Karpas-422 (cell line): ENCODE measurements at regions not wholly inside any gene's neighbourhood (a gene's known extent, or its start where the extent isn't known, plus 50 kb on each side); places are given as distances from the start of the nearest gene placed in this dataset.

Experiments
- DNase-seq: peaks from one replicate; pipeline ENCODE4 v3.0.0-alpha.2; 2015
- H2AFZ ChIP-seq: fragments of 200-600 bp; sonication (generic); 2 replicates; pipeline ENCODE4 v1.6.1; 2014; ENCODE audit warnings: antibody characterized with exemption, low read length, mixed read lengths
- H3K27ac ChIP-seq: fragments of 200-600 bp; sonication (generic); 2 replicates; pipeline ENCODE4 v1.5.1; 2014; ENCODE audit warnings: mild to moderate bottlenecking, low read length, moderate library complexity
- H3K27me3 ChIP-seq: fragments of 200-600 bp; sonication (generic); 2 replicates; pipeline ENCODE4 v1.6.1; 2014; ENCODE audit warnings: low read length, mixed read lengths
- H3K36me3 ChIP-seq: fragments of 200-600 bp; sonication (generic); 2 replicates; pipeline ENCODE4 v1.6.1; 2014; ENCODE audit warnings: low read length, mixed read lengths; ENCODE audit not compliant: insufficient read depth
- H3K4me1 ChIP-seq: fragments of 200-600 bp; sonication (generic); 2 replicates; pipeline ENCODE4 v1.6.1; 2014; ENCODE audit warnings: mild to moderate bottlenecking, low read length, mixed read lengths
- H3K4me2 ChIP-seq: fragments of 200-600 bp; sonication (generic); 2 replicates; pipeline ENCODE4 v1.6.1; 2014; ENCODE audit warnings: low read length, low read depth, mild to moderate bottlenecking; ENCODE audit not compliant: poor library complexity, severe bottlenecking
- H3K4me3 ChIP-seq: fragments of 200-600 bp; sonication (generic); 2 replicates; pipeline ENCODE4 v1.5.1; 2014; ENCODE audit warnings: mild to moderate bottlenecking, antibody characterized with exemption, low read length, mixed read lengths
- H3K79me2 ChIP-seq: fragments of 200-600 bp; sonication (generic); 2 replicates; pipeline ENCODE4 v1.6.1; 2014; ENCODE audit warnings: mild to moderate bottlenecking, low read length, mixed read lengths
- H3K9ac ChIP-seq: fragments of 200-600 bp; sonication (generic); 2 replicates; pipeline ENCODE4 v1.6.0; 2014; ENCODE audit warnings: low read length
- H3K9me2 ChIP-seq: fragments of 200-600 bp; sonication (generic), shearing (Covaris generic); replicated peaks from 2 replicates; pipeline ENCODE4 v1.6.0; 2014; ENCODE audit warnings: mild to moderate bottlenecking, low read length, moderate library complexity; ENCODE audit not compliant: insufficient read depth
- H3K9me3 ChIP-seq: fragments of 300-700, 200-600 bp; sonication (generic); 2 replicates; pipeline ENCODE4 v1.6.1; 2014; ENCODE audit warnings: low read length, mixed read lengths
- H4K20me1 ChIP-seq: fragments of 200-600 bp; sonication (generic); 2 replicates; pipeline ENCODE4 v1.6.1; 2014; ENCODE audit warnings: mild to moderate bottlenecking, antibody characterized with exemption, low read length, low read depth; ENCODE audit not compliant: insufficient read depth

- H4K20me1 ChIP-seq: no peaks in the 10 kb centered on the region
- DNase-seq: no peak
- H3K36me3 ChIP-seq: no peaks in the 10 kb centered on the region
- H3K27me3 ChIP-seq: no peaks in the 10 kb centered on the region; the same call in 1 of the 2 replicates
- no peak overlapping the region for H3K4me2 ChIP-seq
- no peak overlapping the region for H3K27ac ChIP-seq
- no peaks in the 10 kb centered on the region for H3K9me3 ChIP-seq
- no peaks in the 10 kb centered on the region for H3K4me1 ChIP-seq
- no peak overlapping the region for H3K9ac ChIP-seq
- no peak overlapping the region for H2AFZ ChIP-seq
- no peaks in the 10 kb centered on the region for H3K79me2 ChIP-seq
- H3K4me3 ChIP-seq: no peak overlapping the region
- H3K9me2 ChIP-seq: no peaks in the 10 kb centered on the region
These were observed 72.6 kb upstream of the ASB18 start for GRCh38 chr2:236336575-236337464.

DNA sequence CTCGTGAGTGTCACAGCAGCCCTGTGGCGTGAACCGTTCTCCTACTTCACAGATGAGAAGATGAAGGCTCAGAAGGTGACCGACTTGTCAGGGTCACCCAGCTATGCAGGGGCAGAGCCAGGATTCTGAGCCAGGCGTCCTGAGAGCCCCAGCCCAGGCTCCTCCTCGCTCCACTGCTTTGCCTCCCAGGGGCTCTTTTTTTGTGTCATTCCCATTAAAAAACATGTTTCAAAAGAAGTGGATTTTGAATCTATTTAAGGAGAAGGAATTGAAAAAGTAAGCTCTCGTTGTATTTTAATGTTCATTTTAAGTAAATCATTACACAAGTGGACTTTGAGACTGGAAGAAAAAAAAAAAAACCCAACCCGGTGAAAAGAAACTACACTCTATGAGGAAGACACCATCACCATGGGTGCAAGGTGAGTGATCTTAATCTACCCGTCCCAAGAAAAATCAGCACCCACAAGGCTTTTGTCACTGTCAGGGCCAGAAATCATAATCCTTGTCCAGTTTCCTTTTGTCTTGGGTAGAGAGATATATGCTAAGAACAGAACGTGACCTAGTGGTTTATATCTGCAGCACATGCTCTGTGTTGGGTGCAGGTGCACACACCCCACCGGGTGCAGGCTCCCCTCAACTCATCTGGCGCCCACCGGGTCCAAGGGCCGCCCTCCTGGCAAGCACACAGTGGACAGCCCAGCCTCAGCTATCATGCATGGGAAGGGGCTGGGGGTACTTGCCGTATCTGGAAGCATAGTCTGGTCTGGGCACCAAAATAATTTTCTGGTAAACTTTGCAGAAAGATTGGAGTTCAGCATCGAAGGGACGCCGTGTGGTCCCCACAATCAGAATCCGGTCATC is 73.5 kb upstream of the ASB18 start:
- H3K27ac ChIP-seq: no peak overlapping the region
- H3K36me3 ChIP-seq: no peaks in the 10 kb centered on the region
- H3K9me2 ChIP-seq: no peaks in the 10 kb centered on the region
- no peaks in the 10 kb centered on the region; the same call in 1 of the 2 replicates for H3K27me3 ChIP-seq
- H3K9me3 ChIP-seq: no peaks in the 10 kb centered on the region
- H4K20me1 ChIP-seq: no peaks in the 10 kb centered on the region
- no peaks in the 10 kb centered on the region for H3K4me1 ChIP-seq
- no peak overlapping the region for H3K9ac ChIP-seq
- DNase-seq: no peak
- no peak overlapping the region for H2AFZ ChIP-seq
- no peak overlapping the region for H3K4me3 ChIP-seq
- no peaks in the 10 kb centered on the region for H3K79me2 ChIP-seq
- H3K4me2 ChIP-seq: no peak overlapping the region

DNA sequence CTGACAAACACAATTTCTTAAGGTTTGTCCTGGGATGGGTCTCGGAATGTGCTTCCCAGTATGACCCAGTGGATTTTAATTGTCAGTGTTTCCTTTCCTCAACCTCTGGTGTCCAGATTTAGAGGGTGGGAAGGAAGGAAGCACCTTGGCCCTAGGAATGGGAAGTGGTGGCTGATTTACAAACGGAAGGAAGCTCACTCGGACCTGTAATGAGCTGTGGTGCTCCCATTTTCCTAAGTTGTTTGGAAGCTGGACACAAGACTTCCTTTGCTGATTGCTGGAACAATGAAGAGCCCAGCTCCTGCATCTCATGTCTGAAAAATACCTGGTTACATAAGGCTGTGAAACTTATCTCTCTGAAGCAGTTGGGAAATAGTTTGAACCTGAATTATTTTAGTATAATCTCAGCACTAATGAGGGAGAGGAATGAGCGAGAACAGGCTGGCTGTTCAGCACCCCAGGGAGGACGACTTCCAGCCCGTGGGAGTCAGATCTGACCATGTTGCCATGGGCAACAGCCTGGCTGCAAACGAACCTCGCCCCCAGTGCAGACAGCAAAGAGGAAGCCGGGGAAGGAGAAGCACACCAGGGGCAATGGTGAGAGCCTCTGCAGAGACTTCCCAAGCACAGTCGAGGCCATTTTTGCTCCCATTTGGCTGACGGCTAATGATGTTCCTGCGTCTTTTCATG is 74.4 kb upstream of the ASB18 start:
- Histone ChIP-seq H3K4me2 (no peak overlapping the region), H4K20me1 (no peaks in the 10 kb centered on the region), H3K36me3 (no peaks in the 10 kb centered on the region), H3K9me2 (no peaks in the 10 kb centered on the region), H3K27me3 (no peaks in the 10 kb centered on the region; the same call in 1 of the 2 replicates), H3K9me3 (no peaks in the 10 kb centered on the region), H3K4me1 (no peaks in the 10 kb centered on the region), H3K27ac (no peak overlapping the region), H3K79me2 (no peaks in the 10 kb centered on the region), H2AFZ (no peak overlapping the region), H3K4me3 (no peak overlapping the region), H3K9ac (no peak overlapping the region)
- DNase-seq: peak; percentile 44

GRCh38 chr2:236340251-236340650 is 76.0 kb upstream of the ASB18 start:
- DNase-seq: no peak
- Histone ChIP-seq H4K20me1 (no peaks in the 10 kb centered on the region), H3K9me3 (no peaks in the 10 kb centered on the region), H3K4me3 (no peak overlapping the region), H3K36me3 (no peaks in the 10 kb centered on the region), H3K79me2 (no peaks in the 10 kb centered on the region), H3K27me3 (no peaks in the 10 kb centered on the region; the same call in 1 of the 2 replicates), H3K9me2 (no peaks in the 10 kb centered on the region), H3K4me2 (no peak overlapping the region), H3K4me1 (no peaks in the 10 kb centered on the region), H3K27ac (no peak overlapping the region), H3K9ac (no peak overlapping the region), H2AFZ (no peak overlapping the region)

- Histone ChIP-seq H4K20me1 (no peaks in the 10 kb centered on the region), H3K9me3 (no peaks in the 10 kb centered on the region), H3K27me3 (no peaks in the 10 kb centered on the region; the same call in 1 of the 2 replicates), H3K9ac (no peak overlapping the region), H2AFZ (no peak overlapping the region), H3K4me2 (no peak overlapping the region), H3K36me3 (no peaks in the 10 kb centered on the region), H3K4me1 (no peaks in the 10 kb centered on the region), H3K27ac (no peak overlapping the region), H3K4me3 (no peak overlapping the region), H3K9me2 (no peaks in the 10 kb centered on the region), H3K79me2 (no peaks in the 10 kb centered on the region)
- DNase-seq: no peak
These were observed 76.9 kb upstream of the ASB18 start for GRCh38 chr2:236341067-236341466.

- no peak overlapping the region for H3K27ac ChIP-seq
- H2AFZ ChIP-seq: no peak overlapping the region
- no peaks in the 10 kb centered on the region for H3K36me3 ChIP-seq
- H3K9ac ChIP-seq: no peak overlapping the region
- no peaks in the 10 kb centered on the region for H4K20me1 ChIP-seq
- no peak overlapping the region for H3K4me3 ChIP-seq
- no peaks in the 10 kb centered on the region; the same call in 1 of the 2 replicates for H3K27me3 ChIP-seq
- H3K4me1 ChIP-seq: no peaks in the 10 kb centered on the region
- H3K79me2 ChIP-seq: no peaks in the 10 kb centered on the region
- no peaks in the 10 kb centered on the region for H3K9me2 ChIP-seq
- no peak for DNase-seq
- H3K4me2 ChIP-seq: no peak overlapping the region
- no peaks in the 10 kb centered on the region for H3K9me3 ChIP-seq
These were observed 77.5 kb upstream of the ASB18 start for GRCh38 chr2:236341721-236342120.

GRCh38 chr2:236342507-236342906 is 78.3 kb upstream of the ASB18 start:
- H3K9ac ChIP-seq: no peak overlapping the region
- H3K9me2 ChIP-seq: no peaks in the 10 kb centered on the region
- H3K27me3 ChIP-seq: no peaks in the 10 kb centered on the region
- no peak overlapping the region for H3K4me3 ChIP-seq
- H3K27ac ChIP-seq: no peak overlapping the region
- no peak for DNase-seq
- H3K4me1 ChIP-seq: no peaks in the 10 kb centered on the region
- H2AFZ ChIP-seq: no peak overlapping the region
- H3K79me2 ChIP-seq: no peaks in the 10 kb centered on the region
- H3K4me2 ChIP-seq: no peak overlapping the region
- H3K36me3 ChIP-seq: no peaks in the 10 kb centered on the region
- H4K20me1 ChIP-seq: no peaks in the 10 kb centered on the region
- H3K9me3 ChIP-seq: no peaks in the 10 kb centered on the region

- Histone ChIP-seq H3K9me2 (no peaks in the 10 kb centered on the region), H3K27ac (no peak overlapping the region), H3K4me1 (no peaks in the 10 kb centered on the region), H3K27me3 (no peaks in the 10 kb centered on the region), H3K9ac (no peak overlapping the region), H3K4me2 (no peak overlapping the region), H2AFZ (no peak overlapping the region), H3K4me3 (no peak overlapping the region), H3K9me3 (no peaks in the 10 kb centered on the region), H4K20me1 (no peaks in the 10 kb centered on the region), H3K36me3 (no peaks in the 10 kb centered on the region), H3K79me2 (no peaks in the 10 kb centered on the region)
- DNase-seq: no peak
These were observed 78.7 kb upstream of the ASB18 start for GRCh38 chr2:236342951-236343350.
